HEK293 (cell line): ENCODE measurements at regions not wholly inside any gene's neighbourhood (a gene's known extent, or its start where the extent isn't known, plus 50 kb on each side); places are given as distances from the start of the nearest gene placed in this dataset.

Source experiments
- CTCF ChIP-seq: fragments of 450-650 bp; formaldehyde crosslinking; IDR thresholded peaks from 2 replicates; pipeline ENCODE4 v1.5.1; 2016; ENCODE audit warnings: missing biosample characterization, missing genetic modification characterization
- GLI2 ChIP-seq: fragments of 450-650 bp; formaldehyde crosslinking; IDR thresholded peaks from 2 replicates; pipeline ENCODE4; 2017; ENCODE audit warnings: missing biosample characterization, missing genetic modification characterization, low read depth, borderline replicate concordance
- KLF1 ChIP-seq: fragments of 450-650 bp; formaldehyde crosslinking; IDR thresholded peaks from 2 replicates; pipeline ENCODE4 v1.5.1; 2016; ENCODE audit warnings: missing biosample characterization, missing genetic modification characterization
- REST ChIP-seq: fragments of 450-650 bp; formaldehyde crosslinking; IDR thresholded peaks from 2 replicates; pipeline ENCODE4 v1.5.1; 2016; ENCODE audit warnings: missing biosample characterization, missing genetic modification characterization
- TCF7L2 ChIP-seq: IDR thresholded peaks from 2 replicates; pipeline ENCODE4 v1.6.1; 2011; ENCODE audit warnings: low read depth, mild to moderate bottlenecking, inconsistent platforms, low read length, moderate library complexity, borderline replicate concordance
- ZNF280C ChIP-seq: fragments of 450-650 bp; formaldehyde crosslinking; IDR thresholded peaks from 2 replicates; pipeline ENCODE4 v1.5.1; 2016; ENCODE audit warnings: missing biosample characterization, missing genetic modification characterization

GRCh38 chr11:19501631-19502030 is 211.0 kb upstream of the NAV2 start:
- TF ChIP-seq REST: no peak
- no peak for TF ChIP-seq CTCF (tag by site-specific recombination)
- no peak for TF ChIP-seq GLI2 (tag by site-specific recombination)
- no peak for TF ChIP-seq ZNF280C (tag by site-specific recombination)
- TF ChIP-seq KLF1 (tag by site-specific recombination): no peak
- TF ChIP-seq TCF7L2: no peak
